B cell (primary cell): ENCODE measurements at regions not wholly inside any gene's neighbourhood (a gene's known extent, or its start where the extent isn't known, plus 50 kb on each side); places are given as distances from the start of the nearest gene placed in this dataset.

ENCODE experiments used
- ATAC-seq: fragments of 200-7000 bp; cut with Tn5 transposase; one replicate; pipeline ENCODE4 v1.10.0; 2021; ENCODE audit warnings: low read depth, mild to moderate bottlenecking, moderate number of reproducible peaks, moderate library complexity
- CTCF ChIA-PET: fragments of 350-600 bp; sonication (Branson Sonifier 250); formaldehyde crosslinking; loops from one replicate; lab custom pipeline; 2021; ENCODE audit warnings: antibody characterized with exemption, inconsistent platforms; lab: Charles Lee
- POLR2A ChIA-PET: fragments of 350-600 bp; sonication (Branson Sonifier 250); formaldehyde crosslinking; loops from one replicate; lab custom pipeline; 2021; ENCODE audit warnings: antibody characterized with exemption; lab: Charles Lee
- DNase-seq: peaks from one replicate; pipeline ENCODE4 v3.0.0; 2013
- H2AFZ ChIP-seq: 2 replicates; pipeline ENCODE4 v1.6.1; 2012; ENCODE audit warnings: mild to moderate bottlenecking, low read depth, low read length; ENCODE audit not compliant: insufficient read depth, poor library complexity, severe bottlenecking
- H3K27ac ChIP-seq, 2 donors: 1 replicate in 1 of 2; 2 replicates in 1 of 2; pipeline ENCODE4 v1.5.1; 2012 to 2013; ENCODE audit warnings: low read length in 2 of 2, mild to moderate bottlenecking in 2 of 2, moderate library complexity in 1 of 2
- H3K27me3 ChIP-seq, 4 experiments: fragments of 200-600 bp in 1 of 4; sonication (generic) in 1 of 4; replicated peaks in 1 of 4; 1 replicate in 2 of 4; 2 replicates in 2 of 4; pipeline versions ENCODE4 v1.6.1 to v1.7.0; 2013 to 2016; ENCODE audit warnings: low read length in 3 of 4, mild to moderate bottlenecking in 2 of 4, mixed read lengths in 1 of 4, moderate library complexity in 1 of 4; ENCODE audit not compliant: insufficient read depth in 4 of 4, control insufficient read depth in 3 of 4; ENCODE audit errors: control extremely low read depth in 1 of 4
- H3K36me3 ChIP-seq, 2 experiments: replicated peaks in 1 of 2; 1 replicate in 1 of 2; 2 replicates in 1 of 2; pipeline versions ENCODE4 v1.6.1 to v1.7.1; 2013; ENCODE audit warnings: low read length in 1 of 2; ENCODE audit not compliant: insufficient read depth in 2 of 2, control insufficient read depth in 1 of 2; ENCODE audit errors: control extremely low read depth in 1 of 2, extremely low read depth in 1 of 2
- H3K4me1 ChIP-seq, 2 donors: fragments of 200-600 bp in 1 of 2; sonication (generic) in 1 of 2; 1 replicate in 1 of 2; 2 replicates in 1 of 2; pipeline versions ENCODE4 v1.5.1 to v1.6.1; 2013 to 2017; ENCODE audit warnings: low read length in 2 of 2; ENCODE audit not compliant: control insufficient read depth in 2 of 2, insufficient read depth in 2 of 2
- H3K4me2 ChIP-seq: replicated peaks from 2 replicates; pipeline ENCODE3; 2012; ENCODE audit warnings: mild to moderate bottlenecking, low read depth, low read length; ENCODE audit not compliant: poor library complexity, severe bottlenecking
- H3K4me3 ChIP-seq, 5 experiments: fragments of 200-600 bp in 1 of 5; sonication (generic) in 1 of 5; 1 replicate in 3 of 5; 2 replicates in 2 of 5; pipeline versions ENCODE4 v1.5.1 to v1.7.0; 2011 to 2016; ENCODE audit warnings: low read length in 4 of 5, mild to moderate bottlenecking in 4 of 5, low read depth in 2 of 5, control low read depth in 1 of 5, moderate library complexity in 1 of 5; ENCODE audit not compliant: insufficient read depth in 1 of 5; ENCODE audit errors: control extremely low read depth in 1 of 5, extremely low read depth in 1 of 5
- H3K79me2 ChIP-seq: fragments of 200-600 bp; sonication (generic); one replicate; pipeline ENCODE4 v1.6.0; 2016; ENCODE audit warnings: low read length; ENCODE audit not compliant: control insufficient read depth, insufficient read depth
- H3K9ac ChIP-seq: fragments of 200-600 bp; sonication (generic); 2 replicates; pipeline ENCODE4 v1.6.1; 2017; ENCODE audit warnings: mild to moderate bottlenecking, low read length, moderate library complexity
- H3K9me3 ChIP-seq, 3 donors: one replicate each; pipeline versions ENCODE4 v1.6.1 to v1.7.1; 2013; ENCODE audit warnings: low read length in 2 of 3; ENCODE audit not compliant: control insufficient read depth in 2 of 3, insufficient read depth in 1 of 3; ENCODE audit errors: control extremely low read depth in 1 of 3
- H4K20me1 ChIP-seq: 2 replicates; pipeline ENCODE4 v1.6.0; 2012; ENCODE audit warnings: mild to moderate bottlenecking, low read length; ENCODE audit not compliant: insufficient read depth, control insufficient read depth, poor library complexity, severe bottlenecking
- H3K27ac Mint-ChIP-seq: one replicate; pipeline ENCODE4 v1.8.0; 2021; ENCODE audit warnings: mixed read lengths
- H3K27me3 Mint-ChIP-seq: one replicate; pipeline ENCODE4 v1.8.0; 2021; ENCODE audit warnings: mixed read lengths
- H3K4me1 Mint-ChIP-seq: one replicate; pipeline ENCODE4 v1.8.0; 2021; ENCODE audit warnings: mixed read lengths
- H3K4me3 Mint-ChIP-seq: one replicate; pipeline ENCODE4 v1.8.0; 2021; ENCODE audit warnings: mixed read lengths
- H3K9me3 Mint-ChIP-seq: one replicate; pipeline ENCODE4 v1.8.0; 2022; ENCODE audit warnings: mixed read lengths; ENCODE audit not compliant: insufficient read depth
- EZH2 ChIP-seq: IDR thresholded peaks from 2 replicates; pipeline ENCODE4 v1.6.1; 2012; ENCODE audit warnings: borderline replicate concordance, low read depth, mild to moderate bottlenecking, moderate library complexity, low read length; ENCODE audit not compliant: insufficient read depth, poor library complexity, severe bottlenecking
- WGBS: methylation state at CpG from one replicate; pipeline ENCODE4 v1.1.5; 2013; ENCODE audit warnings: missing lambda C conversion rate; ENCODE audit not compliant: insufficient coverage; 5-methylcytosine and 5-hydroxymethylcytosine counted together
- intact Hi-C: fragments of 100-400 bp; cut with micrococcal nuclease; formaldehyde crosslinking; loops from one replicate; pipeline ENCODE4 v1.10.0; 2022
- TF ChIP-seq, protein P1 (sequence below): fragments of 200-600 bp; IDR thresholded peaks from one replicate; pipeline ENCODE4 v1.8.0; 2022; ENCODE audit warnings: antibody characterized with exemption, mild to moderate bottlenecking

DNA sequence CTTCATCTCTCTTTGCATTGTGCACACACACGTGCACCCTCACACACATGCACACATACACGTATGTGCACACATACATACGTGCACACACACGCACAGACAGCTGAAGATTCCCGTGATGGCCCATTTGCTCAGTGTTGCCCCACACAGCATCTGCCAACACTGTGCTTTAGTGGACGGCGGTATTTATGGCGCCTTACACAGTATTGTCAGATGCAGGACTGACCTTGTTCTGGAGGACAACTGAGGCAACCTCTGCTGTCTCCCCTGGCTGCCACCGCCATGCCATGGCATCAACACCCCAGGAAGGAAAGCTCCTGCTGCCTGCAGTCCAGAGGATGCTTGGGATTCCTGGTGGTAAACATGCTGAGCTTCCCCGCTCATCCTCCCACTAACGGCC is 316.4 kb downstream of the TEX29 start:
- Histone ChIP-seq H3K9me3 (peaks cover 0 to 13% (median 0%) of the 10 kb centered on the region in 3 donors), H3K36me3 (no peaks in the 10 kb centered on the region), H3K79me2 (no peaks in the 10 kb centered on the region), H3K4me1 (no peaks in the 10 kb centered on the region), H3K9ac (no peak overlapping the region), H3K4me3 (no peak overlapping the region), H3K27me3 (no peaks in the 10 kb centered on the region), H3K27ac (no peak overlapping the region), H3K4me2 (no peak overlapping the region), H4K20me1 (no peaks in the 10 kb centered on the region), H2AFZ (no peak overlapping the region)
- no peak overlapping the region for H3K27ac Mint-ChIP-seq
- DNase-seq: no peak
- CTCF ChIA-PET: no interaction called here
- WGBS: 85% methylated on average over 9 of the region's 11 CpGs
- intact Hi-C loops: no loop called here
- no peaks in the 10 kb centered on the region for H3K27me3 Mint-ChIP-seq
- no peaks in the 10 kb centered on the region for H3K4me1 Mint-ChIP-seq
- H3K4me3 Mint-ChIP-seq: no peak overlapping the region
- POLR2A ChIA-PET: no interaction called here
- ATAC-seq: no peak
- TF ChIP-seq, protein P1, sequence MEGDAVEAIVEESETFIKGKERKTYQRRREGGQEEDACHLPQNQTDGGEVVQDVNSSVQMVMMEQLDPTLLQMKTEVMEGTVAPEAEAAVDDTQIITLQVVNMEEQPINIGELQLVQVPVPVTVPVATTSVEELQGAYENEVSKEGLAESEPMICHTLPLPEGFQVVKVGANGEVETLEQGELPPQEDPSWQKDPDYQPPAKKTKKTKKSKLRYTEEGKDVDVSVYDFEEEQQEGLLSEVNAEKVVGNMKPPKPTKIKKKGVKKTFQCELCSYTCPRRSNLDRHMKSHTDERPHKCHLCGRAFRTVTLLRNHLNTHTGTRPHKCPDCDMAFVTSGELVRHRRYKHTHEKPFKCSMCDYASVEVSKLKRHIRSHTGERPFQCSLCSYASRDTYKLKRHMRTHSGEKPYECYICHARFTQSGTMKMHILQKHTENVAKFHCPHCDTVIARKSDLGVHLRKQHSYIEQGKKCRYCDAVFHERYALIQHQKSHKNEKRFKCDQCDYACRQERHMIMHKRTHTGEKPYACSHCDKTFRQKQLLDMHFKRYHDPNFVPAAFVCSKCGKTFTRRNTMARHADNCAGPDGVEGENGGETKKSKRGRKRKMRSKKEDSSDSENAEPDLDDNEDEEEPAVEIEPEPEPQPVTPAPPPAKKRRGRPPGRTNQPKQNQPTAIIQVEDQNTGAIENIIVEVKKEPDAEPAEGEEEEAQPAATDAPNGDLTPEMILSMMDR: no peak
- no peak for TF ChIP-seq EZH2
- no peaks in the 10 kb centered on the region for H3K9me3 Mint-ChIP-seq

DNA sequence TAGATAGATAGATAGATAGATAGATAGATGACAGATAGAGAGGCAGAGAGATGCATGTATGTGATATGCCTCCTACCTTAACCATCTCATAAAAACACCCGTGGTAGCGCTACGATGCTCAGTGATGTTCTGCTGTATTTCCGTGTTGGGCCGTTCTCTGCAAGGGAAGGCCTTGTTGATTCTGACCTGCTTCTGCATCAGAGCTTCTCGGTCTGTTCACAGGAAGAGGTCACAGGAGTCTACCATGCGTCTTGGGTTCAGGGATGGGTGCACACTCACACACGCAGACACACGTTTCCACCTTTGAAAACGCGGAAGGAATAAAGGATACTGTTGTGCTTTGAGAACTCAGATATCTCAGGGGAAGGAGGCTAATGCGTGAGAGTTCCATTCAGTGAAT is 316.9 kb downstream of the TEX29 start:
- no peak overlapping the region for H3K4me3 Mint-ChIP-seq
- TF ChIP-seq, protein P1: no peak
- no peak for TF ChIP-seq EZH2
- no peak overlapping the region for H3K9ac ChIP-seq
- H2AFZ ChIP-seq: no peak overlapping the region
- POLR2A ChIA-PET: no interaction called here
- H3K4me1 Mint-ChIP-seq: no peaks in the 10 kb centered on the region
- no peak overlapping the region for H3K4me2 ChIP-seq
- DNase-seq (no peak), ATAC-seq (no peak)
- H4K20me1 ChIP-seq: no peaks in the 10 kb centered on the region
- CTCF ChIA-PET: no interaction called here
- no peaks in the 10 kb centered on the region for H3K9me3 Mint-ChIP-seq
- H3K27me3 Mint-ChIP-seq: no peaks in the 10 kb centered on the region
- H3K36me3 ChIP-seq: no peaks in the 10 kb centered on the region
- H3K27ac Mint-ChIP-seq: no peak overlapping the region
- intact Hi-C loops: no loop called here
- 97% methylated on average over 9 of the region's 12 CpGs for WGBS
- H3K79me2 ChIP-seq: no peaks in the 10 kb centered on the region
- H3K9me3 ChIP-seq: peaks cover 0 to 13% (median 0%) of the 10 kb centered on the region in 3 donors
- H3K4me1 ChIP-seq: no peaks in the 10 kb centered on the region
- no peak overlapping the region for H3K27ac ChIP-seq
- no peak overlapping the region for H3K4me3 ChIP-seq
- no peaks in the 10 kb centered on the region for H3K27me3 ChIP-seq
